ENCODE measurements at regions not wholly inside any gene's neighbourhood (a gene's known extent, or its start where the extent isn't known, plus 50 kb on each side); places are given as distances from the start of the nearest gene placed in this dataset.

DNA sequence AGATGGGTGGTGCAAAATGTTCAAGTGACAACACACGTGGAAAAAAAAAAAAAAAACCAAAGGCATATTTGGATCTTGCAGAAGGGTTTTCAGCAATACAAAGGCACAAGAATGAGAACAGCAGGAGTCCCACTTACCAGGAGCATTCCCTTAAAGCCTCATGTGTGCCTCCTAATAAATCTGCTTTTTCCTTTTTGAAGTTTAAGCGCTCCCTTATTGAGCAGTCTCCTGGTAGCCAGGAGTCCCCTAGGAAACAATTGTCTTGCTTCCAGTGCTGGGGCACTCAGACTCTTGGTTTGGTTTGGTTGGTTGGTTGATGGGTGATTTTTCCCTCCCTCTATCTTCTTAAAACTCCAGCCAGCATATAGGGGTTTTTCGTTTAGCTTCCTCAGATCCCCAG lies 321.8 kb upstream of the NFE2L3 start:
- DNase-seq = no peak

DNA sequence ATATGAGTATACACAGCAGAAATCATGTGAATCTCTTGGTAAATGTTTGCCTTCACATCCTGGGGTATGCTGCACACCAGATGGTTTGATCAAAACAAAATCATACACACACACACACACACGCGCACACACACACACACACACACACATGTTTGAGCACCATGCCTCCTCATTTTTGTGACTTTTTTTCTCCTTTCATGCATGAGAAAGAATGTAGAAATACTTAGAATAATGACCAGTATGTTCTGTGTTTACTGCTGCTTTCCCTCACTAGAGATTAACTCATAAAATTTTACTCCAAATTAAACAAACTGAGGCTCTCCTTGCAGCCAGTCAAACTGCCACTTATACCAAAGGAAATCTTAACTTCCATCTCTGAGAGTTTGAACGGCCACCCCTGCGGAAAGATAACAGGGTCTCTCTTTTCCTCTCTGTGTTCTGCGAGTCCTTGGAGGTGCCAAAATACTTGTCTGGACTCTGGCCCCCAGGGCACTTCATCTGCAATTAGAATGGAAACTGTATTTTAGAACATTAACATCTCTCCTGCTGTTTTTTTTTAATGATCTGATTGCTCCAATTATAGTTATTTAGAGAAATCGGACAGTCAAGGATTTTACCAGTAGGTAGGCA lies 320.8 kb upstream of the NFE2L3 start:
- no peak for DNase-seq

DNA sequence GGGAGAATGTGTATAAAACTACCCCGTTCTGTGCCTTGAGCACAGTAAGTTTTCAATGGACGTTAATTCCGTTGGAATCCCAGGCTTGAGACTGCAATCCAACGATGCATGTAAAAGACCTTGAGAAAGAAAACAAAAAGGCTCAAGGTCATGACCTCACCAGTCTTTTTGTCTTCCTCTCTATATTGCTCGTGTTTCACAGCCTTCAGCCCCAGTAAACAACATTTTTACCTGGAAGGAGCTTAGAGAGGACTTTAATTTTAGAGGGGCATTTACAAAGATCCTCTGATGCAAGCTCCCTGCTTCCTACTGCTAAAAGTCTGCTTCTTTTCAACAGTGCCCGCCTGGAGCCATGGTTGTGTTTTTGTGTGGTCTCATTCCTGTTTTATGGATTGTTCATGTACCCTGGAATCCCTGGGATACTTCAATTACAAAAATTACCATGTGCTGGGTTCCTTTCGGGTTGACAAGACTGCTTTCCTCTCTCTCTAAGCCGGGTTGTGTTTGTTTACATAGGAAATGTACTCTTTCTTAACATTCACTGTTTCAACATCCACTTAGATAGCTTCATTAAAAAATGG lies 320.1 kb upstream of the NFE2L3 start:
- DNase-seq = no peak

DNA sequence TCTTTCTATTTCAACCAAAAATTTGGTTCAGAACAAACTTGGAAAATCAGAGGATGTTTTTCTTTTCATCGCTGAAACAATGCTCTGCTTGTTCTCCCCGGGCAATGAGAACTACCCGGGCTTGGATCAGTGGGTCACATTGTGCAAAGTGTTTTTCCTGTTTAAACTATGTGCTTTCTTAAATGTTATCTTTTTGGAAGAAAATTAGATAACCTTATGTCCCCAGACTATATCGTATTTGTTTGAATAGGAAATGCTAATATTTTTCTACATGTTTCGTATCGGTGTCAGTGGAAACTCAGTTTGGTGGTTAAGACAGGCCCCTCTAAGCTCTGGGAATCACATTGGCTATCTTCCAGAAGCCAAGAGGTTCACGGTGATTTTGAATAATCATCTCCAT lies 319.5 kb upstream of the NFE2L3 start:
- DNase-seq = no peak

DNA sequence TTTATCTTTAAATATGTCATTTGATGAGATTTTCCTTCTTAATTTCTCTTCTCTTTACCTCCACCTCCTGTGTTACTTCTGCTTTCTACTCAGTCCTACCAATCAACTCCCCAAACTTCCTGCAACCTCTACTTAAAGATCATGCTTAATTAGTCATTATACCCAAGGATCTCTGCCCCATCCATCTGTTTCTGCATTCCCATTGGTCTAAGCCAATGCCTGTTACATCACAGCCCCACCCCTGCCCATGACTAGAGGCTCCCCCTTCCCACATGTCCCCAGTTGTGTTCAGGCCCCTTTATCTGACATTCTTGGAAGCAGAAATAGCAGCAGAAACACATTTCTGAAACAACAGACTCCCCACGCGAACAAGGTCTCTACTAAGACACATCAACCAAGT lies 319.1 kb upstream of the NFE2L3 start:
- DNase-seq = no peak

DNA sequence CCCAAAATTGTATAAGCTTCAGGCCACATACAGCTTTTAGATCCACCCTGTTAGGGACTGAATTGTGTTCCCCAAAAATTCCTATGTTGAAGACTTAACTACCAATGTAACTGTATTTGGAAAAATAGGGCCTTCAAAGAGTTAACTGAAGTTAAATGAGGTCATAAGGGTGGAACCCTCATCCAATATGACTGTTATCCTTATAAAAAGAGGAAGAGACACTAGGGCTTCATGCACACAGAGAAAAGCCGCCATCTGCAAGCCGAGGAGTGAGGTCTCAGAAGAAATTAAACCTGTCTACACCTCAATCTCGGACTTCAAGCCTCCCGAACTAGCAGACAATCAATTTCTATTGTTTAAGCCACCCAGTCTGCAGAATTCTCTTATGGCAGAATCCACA lies 317.9 kb upstream of the NFE2L3 start:
- no peak for DNase-seq

DNA sequence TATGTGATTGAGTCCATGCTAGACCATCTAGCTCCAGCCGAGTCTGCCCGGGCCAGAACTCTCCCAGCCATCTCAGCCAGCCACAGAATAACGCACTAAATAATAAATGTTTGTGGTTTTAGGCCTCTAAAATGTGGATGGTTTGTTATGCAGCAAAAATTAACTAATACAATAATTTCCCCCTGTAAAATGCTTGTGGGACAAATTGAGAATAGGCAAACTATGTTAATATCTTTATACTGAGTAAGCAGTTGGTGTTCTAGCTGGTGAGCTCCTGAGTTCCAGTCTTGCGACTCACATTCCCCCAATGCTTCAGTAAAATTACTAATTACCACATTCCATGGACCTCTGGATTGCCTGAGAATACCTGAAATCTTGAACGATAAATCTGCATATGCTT lies 316.8 kb upstream of the NFE2L3 start:
- DNase-seq = no peak

DNA sequence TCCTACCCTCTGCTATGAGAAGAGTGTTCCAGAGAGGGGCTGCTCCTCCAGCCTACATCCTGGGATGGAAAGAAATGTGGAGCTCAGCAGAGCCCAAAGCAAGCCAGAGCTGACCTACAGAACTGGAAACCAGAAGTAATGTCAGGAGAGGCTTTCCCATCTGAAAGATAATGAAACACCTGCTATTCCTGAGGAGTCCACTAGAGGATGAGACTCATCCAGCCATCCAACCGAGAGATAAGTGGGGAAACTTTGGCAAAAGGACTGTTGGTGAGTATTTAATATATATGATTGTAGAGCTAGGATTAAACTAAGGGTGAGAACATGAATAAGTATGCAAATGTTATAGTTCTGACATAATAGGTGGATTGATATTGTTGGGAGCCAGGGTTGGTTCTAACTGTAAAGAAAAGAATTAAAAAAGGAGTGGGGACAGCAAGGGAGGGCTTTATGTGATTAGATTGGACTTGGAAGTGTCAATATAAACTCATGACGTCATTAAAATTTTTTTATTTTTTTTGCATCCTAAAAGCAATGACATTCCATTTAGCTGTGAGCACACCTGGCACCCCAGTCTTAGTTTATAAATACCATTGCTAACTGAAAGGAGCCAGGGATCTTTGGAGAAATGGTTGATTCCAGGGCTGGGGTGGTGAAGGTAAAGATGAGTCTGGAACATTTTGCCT lies 312.8 kb upstream of the NFE2L3 start:
- DNase-seq = no peak

DNA sequence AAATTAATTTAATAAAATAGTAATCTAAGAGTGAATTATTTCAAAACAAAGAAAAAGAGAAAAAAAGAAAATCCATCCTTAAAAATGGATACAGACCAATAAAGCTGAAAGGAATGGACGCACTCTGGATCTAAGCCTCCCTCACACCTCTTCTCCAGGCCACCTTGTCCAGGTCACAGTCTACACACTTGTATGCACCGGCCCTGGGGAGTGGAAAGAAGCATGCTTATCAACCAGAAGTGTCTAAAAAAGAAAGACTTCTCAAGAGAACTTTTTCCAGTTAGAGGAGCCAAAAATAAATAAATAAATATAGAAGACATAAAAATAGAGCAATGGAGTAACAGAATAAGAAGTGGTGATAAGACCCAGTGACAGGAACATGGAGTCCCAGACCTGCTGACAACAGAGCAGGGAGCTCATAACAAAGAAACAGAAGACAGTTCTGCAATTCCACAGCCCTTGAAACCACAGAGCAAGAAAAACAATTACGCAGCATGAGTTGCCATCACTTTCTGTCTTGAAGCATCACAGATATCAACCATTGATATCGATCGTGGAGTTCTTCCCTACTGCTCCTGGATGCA lies 311.7 kb upstream of the NFE2L3 start:
- DNase-seq = no peak

DNA sequence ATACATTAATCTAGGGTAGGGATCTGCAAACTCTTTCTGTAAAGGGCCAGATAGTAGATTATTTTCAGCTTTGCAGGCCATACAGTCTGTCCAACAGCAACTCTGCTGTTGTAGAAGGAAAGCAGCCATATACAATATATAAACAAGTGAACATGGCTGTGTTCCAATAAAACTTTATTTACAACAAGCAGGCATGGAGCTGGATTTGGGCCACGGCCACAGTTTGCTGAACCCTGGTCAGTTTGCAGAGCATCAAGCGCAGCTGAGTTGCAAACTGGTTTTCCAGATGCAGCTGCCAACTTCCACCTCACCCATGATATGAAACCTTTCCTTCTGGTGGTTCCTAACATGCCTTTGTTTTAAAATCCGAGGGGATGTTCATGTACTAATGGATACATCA lies 310.4 kb upstream of the NFE2L3 start:
- no peak for DNase-seq

DNA sequence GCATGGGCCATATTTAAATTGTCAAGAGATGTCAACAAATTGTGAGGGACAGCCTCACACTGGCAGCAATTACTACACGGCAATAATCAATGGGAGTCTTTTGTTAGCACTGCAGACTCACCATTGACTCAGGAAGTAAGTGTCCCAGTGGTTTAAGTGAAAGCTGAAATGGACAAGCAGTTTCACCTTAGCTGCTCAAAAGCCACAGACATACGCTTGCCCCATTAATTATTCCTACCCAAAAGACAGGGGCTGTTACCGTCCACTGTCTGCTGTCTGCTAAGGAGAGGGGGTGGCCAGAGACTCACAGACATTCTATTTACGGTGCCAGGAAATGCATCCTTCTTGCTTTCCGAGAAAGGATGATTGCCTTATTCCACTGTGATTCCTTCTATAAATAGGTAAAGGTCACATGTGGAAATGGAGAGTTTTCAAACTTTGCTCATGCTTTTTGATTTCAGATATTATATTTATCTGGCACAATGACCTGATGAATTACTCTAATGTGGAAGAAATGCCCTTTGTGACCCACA lies 309.7 kb upstream of the NFE2L3 start:
- DNase-seq = no peak

DNA sequence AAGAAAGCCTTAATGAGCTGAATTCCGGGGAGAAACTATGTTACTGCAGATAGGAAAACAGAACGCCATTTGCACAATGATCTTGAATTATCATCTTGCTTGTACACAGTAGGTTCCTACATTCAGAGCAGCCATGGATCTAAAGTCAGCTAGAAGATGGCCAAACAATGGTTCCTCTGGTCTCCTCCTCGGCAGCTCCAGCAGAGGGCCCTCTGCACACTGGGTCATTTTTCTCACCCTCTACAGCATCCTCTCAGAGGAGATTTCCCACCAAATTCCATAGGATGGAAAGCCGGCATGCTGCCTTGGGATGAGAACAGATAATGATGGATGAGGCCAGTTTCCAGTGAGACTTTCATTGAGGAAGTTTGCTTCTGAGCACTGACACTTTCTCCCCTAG lies 308.5 kb upstream of the NFE2L3 start:
- DNase-seq = no peak

DNA sequence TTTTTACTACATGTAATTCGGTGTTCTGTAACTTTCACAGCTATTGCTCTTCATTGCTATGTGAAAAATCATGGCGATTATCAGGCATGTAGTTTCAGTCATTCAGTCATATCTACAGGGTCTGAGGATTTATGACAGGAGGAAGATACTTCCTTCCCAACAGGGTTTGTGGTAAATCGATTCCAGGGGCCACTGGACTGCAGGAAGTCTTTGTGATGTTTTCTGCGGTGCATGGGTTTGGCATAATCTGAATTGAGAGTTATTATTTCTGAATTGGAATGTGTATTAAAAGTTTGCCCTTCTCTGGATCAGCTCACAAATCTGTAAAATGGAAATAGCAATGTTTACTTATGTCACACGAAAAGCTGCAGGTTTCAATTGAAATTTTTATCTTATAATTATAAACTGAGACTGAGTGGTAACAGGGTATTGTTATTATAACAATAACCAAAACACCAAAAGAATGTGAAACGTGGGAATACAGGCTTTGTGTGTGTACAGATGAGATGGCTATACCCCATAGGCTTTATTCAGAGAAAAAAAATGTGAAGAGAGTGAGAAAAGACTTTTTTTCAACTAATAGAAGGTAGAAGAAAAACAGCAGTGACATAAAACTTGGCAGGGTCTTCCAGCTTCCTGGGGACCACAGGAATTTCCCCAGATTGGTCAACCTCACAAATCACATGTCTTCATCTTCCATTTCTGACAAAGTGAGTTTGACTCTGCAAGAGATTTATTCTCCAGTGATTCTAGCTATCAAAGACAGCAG lies 307.7 kb upstream of the NFE2L3 start:
- no peak for DNase-seq

DNA sequence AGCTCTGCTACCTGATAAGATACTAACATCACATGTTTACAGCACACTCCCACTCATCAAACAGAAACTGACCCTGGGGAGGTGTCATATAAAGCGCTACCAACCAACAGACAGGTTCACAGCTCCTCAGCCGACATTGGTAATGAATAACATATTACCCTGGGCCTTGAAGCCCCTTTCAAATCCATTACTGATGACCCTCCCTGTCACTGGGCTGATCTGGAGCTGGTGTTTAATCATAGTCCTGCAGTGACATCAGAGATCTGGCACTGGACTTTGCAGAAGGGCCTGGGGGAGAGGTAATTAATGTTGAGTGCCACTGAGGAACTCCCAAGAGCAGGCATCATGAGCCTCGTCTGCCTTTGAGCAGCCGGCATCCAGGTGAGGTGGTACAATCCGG lies 306.5 kb upstream of the NFE2L3 start:
- DNase-seq = no peak

DNA sequence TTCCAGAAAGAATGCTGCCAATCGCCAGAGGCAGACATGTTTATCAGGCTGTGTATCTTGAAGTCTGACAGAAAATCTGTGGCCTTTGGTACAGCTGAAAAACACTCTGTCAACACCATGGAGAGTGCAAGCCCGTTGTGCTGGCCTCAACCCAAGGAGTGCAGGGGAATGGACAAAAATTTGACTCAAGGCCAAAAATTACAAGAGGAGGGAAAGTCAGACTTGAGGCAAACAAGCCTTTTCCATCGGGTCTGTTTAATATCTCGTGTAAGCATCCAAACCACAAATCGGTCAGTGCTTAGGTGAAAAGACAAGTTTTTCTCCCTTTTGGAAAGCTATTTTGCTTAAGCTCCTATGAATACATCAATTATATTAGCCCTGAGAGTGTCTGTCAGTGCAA lies 305.3 kb upstream of the NFE2L3 start:
- DNase-seq = no peak

DNA sequence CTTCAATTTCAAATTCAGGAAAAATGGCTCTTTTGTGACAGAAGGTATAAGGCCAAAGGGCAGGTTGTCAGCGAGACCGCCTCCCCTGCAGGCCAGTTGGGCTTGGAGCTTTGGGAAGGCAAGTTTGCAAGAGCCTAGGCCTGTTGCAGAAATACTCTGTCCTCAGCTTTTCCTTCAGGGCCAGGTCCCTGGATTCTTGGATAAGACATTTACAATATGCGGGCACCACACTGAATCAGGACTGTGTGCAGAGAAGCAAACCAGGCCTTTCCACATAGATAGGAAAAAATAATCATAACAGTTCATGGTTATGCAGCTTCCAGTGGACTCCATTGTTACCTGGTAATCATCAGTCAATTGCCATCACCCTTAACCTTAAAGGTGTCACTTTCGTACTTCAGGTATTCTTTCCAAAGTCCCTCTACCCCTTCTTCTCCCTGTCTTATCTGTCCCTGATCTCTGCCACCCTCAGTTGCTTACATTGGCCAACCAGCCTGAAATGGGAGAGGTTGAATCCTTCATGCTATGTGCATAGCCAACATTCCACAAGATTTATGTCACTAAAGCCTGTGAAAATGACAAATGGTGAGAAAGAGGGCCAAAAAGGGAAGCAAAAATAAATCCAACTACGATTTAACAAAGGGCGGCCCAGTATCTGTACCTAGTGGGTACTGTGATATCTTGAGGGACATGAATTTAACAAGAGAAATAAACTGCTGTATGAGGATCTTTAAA lies 304.5 kb upstream of the NFE2L3 start:
- DNase-seq = no peak

DNA sequence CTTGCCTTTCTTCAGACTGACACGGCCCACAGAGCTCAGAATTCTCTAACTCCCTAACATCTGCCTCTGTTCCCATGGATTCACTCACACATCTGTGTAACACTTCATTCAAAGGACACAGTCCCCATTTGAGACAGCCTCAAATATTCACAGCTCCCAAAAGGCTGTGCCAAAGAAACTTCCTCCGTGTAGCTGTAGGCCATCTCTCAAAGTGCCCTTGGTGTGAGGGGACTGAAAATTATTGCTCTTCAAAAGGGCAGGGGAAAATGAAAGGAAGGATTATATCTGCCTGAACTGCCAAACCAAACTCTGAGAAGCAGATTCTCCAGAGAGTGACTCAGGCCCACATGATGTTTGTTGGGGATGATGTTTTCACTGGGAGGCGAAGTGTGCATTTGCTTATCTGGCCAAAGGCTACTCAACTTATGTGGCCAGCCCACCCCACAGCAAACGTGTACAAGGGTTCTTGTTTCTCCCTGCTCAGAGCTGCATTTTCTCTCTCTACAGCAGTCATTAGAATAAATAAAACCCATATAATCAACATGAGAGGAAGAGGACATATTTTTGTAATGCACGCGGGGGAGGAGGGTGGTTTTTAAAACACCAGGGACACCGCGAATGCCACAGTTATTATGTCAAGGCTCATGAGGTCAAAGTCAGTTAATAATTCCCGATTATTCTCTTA lies 302.4 kb upstream of the NFE2L3 start:
- DNase-seq = no peak

DNA sequence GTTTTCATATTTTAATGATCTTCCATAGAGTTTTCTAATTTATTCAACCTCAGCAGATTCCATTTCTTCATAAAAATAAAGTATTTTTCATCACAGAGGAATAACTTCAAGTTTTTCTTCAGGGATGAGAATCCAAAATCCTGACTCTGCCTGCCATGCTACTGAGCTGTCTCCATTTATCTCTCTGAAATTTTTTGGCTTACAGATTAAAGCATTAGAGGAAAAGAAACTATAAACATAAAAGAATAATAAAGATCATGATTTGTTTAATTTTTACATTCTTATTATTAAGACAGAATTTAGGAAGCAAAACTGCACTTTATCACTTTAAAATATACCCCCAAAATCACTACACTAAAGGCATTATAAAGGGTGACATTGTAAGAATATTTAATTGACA lies 301.8 kb upstream of the NFE2L3 start:
- no peak for DNase-seq

DNA sequence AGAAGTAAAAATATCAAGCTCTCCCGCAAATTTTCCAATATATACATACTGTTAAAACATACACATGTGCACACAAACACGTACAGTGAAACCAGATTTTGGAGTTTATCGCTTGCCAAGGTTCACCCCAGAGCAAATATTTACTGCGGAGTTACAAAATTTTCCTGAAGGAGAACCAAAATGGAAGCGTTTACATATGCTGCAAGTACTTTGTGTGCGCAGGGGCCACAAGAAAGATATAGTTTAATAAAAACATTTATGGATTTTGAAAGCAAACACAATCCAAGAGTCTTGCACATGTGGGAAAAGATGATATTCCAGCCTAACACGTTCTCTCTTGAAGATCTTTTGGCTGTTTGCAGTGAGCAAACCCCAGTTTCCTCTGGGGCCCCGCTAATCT lies 301.3 kb upstream of the NFE2L3 start:
- DNase-seq = no peak

DNA sequence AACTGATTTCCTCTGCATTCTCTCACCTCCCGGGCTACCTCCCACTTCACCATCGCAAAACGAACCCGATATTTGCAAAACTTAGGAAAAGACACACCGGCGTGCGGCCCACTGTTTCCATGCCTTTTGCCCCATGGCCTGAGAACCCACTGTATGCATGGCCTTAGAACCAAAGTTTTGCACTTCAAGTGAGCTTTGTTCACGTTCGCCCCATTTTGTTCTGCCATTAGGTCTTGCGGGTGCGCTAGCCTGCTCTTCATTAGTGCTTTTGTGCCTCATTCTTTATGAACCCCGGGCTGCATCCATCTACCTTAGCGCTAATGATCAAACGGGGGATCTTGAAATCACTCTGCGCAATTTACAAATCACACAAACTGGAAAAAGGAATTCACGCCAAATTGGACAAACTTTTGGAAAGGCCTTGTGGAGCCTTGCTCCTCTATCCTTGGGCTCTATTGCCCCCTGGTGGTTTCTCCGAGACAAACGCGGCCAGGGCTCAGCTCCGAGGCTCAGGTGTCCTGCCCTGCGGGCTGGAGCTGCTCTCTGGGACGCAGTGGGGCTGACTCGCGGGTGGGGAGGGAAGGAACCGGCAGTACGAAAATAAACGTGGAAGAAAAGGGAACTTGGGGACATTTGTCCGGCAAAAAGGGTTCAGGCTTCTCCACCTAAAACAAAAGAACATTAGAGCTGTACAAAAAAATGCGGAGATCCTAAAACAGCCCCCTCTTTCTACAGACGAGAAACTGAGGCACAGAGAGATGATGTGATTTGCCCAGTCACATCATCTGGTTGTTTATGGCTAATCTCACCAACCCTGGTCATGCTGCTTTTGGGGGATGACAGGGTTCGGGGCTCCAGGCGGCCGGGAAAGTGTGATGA lies 300.4 kb upstream of the NFE2L3 start:
- DNase-seq = peak; percentile 67
